HG03520 (cell line): ENCODE measurements at regions not wholly inside any gene's neighbourhood (a gene's known extent, or its start where the extent isn't known, plus 50 kb on each side); places are given as distances from the start of the nearest gene placed in this dataset.

Source experiments
- ATAC-seq: cut with Tn5 transposase; IDR thresholded peaks from one replicate; pipeline ENCODE4 v1.9.1; 2021; ENCODE audit warnings: mild to moderate bottlenecking, moderate library complexity; ENCODE audit not compliant: unreplicated experiment

DNA sequence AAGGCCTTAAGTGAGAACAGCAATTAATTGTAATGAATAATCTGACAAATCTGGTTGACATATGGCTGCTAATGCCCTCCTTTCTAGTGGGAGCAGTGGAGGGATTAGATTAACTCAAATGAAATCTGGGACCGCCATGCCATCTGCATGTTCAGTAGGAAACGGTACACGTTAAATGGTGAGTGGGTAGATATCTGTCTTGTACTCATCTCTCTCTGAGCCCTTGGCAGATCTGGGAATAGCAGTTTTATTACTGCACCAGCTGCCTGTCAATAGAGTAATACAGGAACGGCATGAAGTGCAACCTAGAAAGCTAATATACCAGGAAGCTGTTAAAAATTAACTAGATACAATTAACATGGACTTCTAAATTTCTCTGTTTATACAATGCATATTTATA is 258.8 kb downstream of the GPD2 start:
- no peak for ATAC-seq

DNA sequence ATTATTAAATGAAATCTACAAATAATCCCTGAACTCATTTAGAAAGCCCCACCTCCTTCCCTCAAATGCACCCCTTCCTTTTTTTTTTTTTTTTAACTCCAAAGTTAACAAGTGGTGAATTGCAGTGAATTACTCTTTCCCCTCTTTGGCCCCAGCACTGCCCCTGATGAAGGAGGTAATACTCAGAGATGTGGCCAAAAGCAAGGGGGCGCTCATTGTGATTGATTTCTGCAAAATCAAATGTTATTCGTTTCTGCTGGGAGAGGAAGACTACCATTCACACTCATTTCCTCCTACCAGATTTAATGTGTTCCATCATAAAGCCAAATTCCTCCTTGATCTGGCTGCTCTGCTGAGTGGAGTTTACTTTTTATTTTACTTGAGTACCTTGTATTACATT is 259.4 kb downstream of the GPD2 start:
- no peak for ATAC-seq

DNA sequence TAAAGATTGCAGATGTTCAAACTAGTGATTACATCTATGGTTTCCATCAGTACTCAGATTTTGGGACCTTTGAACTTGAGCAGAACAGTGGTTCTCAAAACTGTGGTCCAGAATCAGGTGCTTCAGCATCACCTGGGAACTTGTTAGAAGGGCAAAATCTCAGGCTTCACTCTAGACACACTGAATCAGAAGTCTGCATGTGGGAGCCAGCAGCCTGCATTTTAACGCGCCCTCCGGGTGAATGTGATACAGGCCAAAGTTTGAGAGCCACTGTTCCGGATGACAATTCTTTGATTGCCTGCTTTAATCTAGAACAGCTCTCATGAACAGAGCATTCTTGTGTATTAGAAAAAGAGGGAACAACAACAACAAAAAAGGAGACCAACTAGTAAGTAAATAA is 261.7 kb downstream of the GPD2 start:
- no peak for ATAC-seq

DNA sequence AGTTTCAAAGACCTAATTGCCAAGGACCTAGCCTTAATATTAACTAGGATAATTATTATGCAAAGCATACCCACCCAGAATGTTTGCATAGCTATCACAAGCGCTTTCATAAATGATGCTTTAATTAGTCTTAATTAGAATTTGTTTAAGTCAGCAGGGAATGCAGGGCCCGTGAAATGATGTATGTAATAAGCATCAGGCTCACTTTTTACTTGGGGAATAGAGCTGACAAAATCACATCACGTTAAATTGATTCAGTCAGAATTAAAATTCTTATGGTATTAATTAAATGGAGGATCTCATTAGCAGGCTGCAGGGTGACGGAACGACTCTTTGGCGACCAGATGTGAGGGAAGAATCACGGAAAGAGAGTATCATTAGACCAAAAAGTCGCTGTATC is 264.5 kb downstream of the GPD2 start:
- no peak for ATAC-seq

GRCh38 chr2:156702541-156702940 is 266.4 kb downstream of the GPD2 start:
- no peak for ATAC-seq

- ATAC-seq = no peak
These were observed 267.5 kb downstream of the GPD2 start for GRCh38 chr2:156703642-156704041.

DNA sequence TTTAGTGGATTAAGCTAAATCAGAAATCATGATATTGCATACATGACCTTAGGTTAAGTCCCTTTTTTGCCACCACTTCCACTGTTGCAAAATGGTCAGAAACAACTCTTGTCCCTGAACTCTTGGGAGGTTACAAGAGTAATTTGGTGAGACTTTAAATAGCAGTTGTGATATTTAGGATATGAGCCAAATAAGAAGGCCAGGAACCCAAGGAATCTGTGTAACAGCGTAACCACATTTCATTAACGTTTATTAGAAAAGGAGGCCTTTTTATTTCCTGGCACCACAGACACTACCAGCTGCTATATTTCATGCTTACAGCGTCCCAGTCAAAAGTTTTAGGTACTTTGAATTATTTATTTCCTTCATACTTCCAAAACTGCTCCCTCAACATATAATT is 268.0 kb downstream of the GPD2 start:
- no peak for ATAC-seq

DNA sequence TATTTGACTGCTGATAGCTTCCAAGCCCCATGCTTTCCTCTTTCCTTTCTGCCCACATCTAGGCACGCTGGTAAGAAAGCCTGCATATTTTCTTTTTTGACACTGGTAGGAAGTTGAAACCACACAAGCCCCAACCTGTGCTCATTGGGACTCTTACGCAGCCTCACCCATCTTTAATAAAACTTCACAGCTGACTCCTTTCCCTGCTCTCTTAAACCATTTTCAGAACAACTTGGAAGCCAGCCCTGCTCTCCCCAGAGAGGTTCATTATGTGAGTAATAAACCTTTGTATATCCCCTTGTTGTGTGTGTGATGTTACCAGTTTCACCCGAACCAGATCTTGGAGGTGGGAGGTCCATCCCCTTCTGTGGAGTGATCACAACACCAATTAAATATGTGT is 268.4 kb downstream of the GPD2 start:
- ATAC-seq = no peak

DNA sequence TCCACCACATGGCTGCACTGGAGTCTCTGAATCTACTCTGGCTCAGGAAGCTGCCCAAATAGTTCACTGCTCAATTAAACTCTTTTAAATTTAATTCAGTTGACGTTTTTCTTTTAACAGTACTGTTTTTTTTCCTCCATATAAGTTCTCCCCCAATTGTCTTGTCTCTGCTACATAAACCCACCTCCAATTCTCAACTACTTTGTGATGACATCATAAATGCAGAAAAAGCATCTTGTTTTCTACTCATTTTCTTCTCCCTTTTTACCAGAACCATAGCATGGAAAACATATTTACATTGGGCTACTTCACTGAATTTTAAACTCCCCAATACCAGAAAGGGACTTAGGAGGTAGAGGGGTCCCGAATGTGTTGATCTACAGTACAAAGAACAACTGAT is 270.4 kb downstream of the GPD2 start:
- no peak for ATAC-seq

DNA sequence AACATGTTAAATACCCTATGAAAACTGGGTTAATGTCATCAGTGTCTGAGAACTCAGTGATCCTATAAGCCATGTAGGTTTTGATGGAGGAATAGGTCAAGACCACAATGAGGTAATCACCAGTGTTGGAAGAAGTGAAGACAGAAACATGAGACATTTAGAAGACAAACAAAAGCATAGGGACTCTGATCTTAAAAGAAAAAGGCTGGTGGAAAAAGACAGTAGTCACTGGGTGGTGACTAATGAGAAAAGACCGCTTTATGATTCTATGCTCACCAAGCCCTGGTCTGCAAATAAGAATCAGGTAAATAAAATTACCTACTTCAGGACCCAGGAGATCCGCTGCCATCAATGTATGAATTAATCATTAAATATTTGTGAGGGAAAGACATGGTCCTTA is 271.9 kb downstream of the GPD2 start:
- ATAC-seq = no peak

- no peak for ATAC-seq
These were observed 272.9 kb downstream of the GPD2 start for GRCh38 chr2:156709091-156709490.

- ATAC-seq = no peak
These were observed 282.9 kb downstream of the GPD2 start for GRCh38 chr2:156719036-156719435.

GRCh38 chr2:156727867-156728266 is 291.7 kb downstream of the GPD2 start:
- no peak for ATAC-seq

- no peak for ATAC-seq
These were observed 292.1 kb downstream of the GPD2 start for GRCh38 chr2:156728328-156728727.

GRCh38 chr2:156731506-156731905 is 295.3 kb downstream of the GPD2 start:
- no peak for ATAC-seq

DNA sequence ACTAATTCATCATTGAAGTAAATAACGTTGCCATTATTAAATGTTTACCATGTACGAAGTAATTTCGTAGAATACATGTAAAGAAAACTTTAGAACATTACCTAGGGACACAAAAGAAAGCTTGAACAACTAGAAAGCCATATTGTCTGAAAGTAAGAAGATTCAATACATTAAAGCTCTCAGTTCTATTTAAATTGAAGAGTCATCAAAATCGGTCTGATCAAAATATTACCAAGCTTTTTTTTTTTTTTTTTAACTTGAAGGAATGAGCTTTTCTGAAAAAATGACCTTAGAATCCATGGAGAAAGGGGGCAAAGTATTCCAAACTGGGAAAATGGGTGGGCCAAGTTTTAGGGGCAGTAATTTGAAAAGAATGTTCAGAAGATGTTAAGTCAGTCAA is 300.8 kb downstream of the GPD2 start:
- no peak for ATAC-seq

- ATAC-seq = no peak
These were observed 303.1 kb downstream of the GPD2 start for GRCh38 chr2:156739301-156739700.

GRCh38 chr2:156745619-156746018 is 309.4 kb downstream of the GPD2 start:
- no peak for ATAC-seq

DNA sequence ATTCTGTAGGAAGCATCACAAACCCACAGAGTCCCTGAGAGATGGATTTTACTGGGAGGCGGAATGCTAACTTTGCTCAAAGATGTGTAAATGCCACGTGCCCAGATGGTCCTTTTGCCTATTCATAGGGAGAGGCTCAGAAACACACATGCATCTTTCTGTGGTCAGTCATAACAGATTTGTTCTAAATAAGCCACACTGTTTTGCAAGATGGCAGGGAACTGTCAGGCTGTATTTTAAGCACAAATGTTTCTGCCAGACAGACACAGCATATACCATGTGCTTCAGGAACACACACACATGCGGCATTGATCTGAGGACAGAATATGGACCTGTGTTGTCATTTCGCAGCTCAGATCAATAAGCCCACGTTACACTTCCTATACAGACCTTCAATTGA is 312.0 kb downstream of the GPD2 start:
- ATAC-seq = no peak

DNA sequence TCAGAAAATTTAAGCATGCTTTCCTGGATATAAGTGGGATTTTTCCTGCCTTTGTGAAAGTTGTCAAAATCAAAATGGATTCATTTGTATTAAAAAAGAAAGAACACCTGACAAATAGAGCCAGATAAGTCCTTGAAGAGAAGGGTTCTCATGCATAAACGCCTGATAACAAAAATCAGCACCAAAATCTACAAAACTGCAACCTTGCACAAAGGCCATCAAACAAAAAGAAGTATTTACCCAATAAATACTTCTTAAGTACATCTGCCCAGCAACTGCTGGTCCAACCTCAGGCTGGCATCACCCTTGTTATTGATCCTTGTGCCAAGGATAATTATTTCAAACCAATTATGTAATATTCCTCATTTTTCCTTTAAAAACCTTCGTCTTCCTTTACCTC is 315.9 kb downstream of the GPD2 start:
- ATAC-seq = no peak

GRCh38 chr2:156753766-156754165 is 317.6 kb downstream of the GPD2 start:
- no peak for ATAC-seq

DNA sequence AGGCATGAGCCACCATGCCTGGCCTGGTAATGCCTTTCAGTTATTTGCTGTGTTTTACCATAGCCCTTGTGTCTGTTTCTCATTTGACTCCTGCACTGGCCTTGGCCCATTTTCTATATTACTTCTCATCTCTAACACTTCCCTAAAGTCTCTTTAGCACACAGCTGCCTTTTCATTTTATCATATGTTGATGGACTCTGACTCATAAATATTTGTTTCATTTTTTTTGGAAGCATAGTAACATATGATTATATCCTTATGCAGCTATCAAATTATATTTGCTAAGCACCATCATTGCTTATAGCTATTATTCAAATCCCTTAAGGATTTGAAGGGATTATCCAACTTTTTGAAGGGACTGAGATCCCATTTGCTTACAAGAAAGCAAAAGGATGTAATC is 320.3 kb downstream of the GPD2 start:
- no peak for ATAC-seq

- no peak for ATAC-seq
These were observed 327.0 kb downstream of the GPD2 start for GRCh38 chr2:156763174-156763573.

GRCh38 chr2:156765043-156765442 is 328.9 kb downstream of the GPD2 start:
- ATAC-seq = no peak
